ENCODE measurements at regions not wholly inside any gene's neighbourhood (a gene's known extent, or its start where the extent isn't known, plus 50 kb on each side); places are given as distances from the start of the nearest gene placed in this dataset.
"Not testable (repeated sequence)": the region's sequence is repeated elsewhere in the genome, so short reads cannot be mapped to it uniquely, and the experiment has no call there.

DNA sequence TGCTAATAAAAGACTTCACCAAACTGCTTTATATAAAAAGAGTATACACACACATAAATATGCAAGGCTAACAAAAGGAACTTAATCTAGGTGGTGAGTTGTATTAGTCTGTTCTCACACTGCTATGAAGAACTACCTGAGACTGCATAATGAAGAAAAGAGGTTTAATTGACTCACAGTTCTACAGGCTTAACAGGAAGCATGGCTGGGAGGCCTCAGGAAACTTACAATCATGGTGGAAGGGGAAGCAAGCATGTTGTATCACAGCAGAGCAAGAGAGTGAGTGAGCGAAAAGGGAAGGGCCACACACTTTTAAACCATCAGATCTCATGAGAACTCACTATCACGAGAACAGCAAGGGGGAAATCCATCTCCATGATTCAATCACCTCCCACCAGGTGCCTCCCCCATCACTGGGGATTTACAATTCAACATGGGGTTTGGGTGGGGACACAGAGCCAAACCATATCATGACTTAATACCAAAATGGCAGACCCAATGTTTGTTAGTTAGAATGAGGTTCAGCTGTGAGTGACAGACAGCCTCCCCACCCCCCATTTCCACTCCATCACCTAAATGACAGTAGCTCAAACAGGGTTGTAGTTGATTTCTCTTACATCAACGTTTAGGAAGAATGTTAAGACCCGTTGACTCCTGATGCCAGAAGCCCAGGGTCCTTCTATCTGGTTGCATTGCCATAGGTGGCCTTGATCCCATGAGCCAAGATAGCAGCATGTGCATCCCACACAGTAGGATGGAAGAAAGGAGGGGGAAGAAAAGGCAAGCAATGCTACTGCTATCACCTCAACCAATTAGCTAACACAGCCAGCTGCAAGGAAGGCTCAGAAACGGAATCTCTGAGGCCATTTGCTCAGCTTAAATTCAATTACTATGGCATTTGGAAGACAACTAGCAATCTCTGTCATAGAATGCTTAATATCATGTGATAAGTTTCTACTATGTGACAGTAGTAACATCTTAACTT, 77.0 kb downstream of the CCDC71L start:
- DNase-seq (ENCODE audit: low spot score): no peak

DNA sequence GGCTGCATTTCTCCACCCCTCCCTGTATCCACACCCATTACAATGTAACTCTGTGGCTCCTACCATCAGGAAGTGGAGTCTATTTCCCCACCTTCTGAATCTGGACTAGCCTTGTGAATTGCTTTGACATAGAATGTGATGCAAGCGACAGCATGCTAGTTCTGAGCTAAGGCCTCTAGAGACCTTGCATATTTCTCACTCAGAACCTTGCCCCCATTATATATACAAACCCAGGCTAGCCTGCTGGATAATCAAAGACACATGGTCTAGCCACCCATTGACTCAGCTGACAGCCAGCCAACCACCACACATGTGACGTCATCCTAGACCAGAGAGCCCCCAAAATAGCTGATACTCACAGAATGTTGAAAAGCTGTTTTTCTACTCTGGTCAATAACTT, 77.9 kb downstream of the CCDC71L start:
- no peak for DNase-seq (ENCODE audit: low spot score)

DNA sequence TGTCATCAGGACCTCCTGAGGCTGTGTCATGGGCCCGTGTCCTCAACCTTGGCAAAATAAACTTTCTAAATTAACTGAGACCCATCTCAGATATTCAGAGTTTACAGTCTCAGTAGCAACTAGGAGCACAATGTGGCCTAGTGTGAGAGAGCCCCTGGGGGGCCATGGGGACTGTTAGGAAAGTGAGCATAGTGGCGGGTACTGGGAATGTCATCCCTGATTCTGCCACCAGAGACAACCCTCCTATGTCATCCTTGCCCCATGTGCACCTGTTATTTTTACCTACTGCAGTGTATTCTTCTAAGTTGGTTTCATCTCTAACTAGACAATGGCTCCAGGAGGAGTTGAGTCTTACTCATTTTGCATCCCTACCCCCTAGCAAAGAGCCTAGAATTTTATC, 78.6 kb downstream of the CCDC71L start:
- no peak for DNase-seq (ENCODE audit: low spot score)

DNA sequence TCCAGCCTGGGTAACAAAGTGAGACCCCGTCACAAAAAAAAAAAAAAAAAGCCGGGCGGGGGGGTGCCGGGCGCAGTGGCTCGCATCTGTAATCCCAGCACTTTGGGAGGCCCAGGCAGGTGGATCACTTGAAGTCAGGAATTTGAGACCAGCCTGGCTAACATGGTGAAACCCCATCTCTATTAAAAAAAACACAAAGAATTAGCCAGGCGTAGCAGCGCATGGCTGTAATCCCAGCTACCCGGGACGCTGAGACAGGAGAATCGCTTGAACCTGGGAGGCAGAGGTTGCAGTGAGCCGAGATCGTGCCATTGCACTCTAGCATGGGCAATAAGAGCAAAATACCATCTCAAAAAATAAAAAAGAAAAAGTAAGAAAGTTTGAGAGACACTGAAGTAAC, 81.9 kb downstream of the CCDC71L start:
- not testable (repeated sequence) for DNase-seq (ENCODE audit: low spot score)

DNA sequence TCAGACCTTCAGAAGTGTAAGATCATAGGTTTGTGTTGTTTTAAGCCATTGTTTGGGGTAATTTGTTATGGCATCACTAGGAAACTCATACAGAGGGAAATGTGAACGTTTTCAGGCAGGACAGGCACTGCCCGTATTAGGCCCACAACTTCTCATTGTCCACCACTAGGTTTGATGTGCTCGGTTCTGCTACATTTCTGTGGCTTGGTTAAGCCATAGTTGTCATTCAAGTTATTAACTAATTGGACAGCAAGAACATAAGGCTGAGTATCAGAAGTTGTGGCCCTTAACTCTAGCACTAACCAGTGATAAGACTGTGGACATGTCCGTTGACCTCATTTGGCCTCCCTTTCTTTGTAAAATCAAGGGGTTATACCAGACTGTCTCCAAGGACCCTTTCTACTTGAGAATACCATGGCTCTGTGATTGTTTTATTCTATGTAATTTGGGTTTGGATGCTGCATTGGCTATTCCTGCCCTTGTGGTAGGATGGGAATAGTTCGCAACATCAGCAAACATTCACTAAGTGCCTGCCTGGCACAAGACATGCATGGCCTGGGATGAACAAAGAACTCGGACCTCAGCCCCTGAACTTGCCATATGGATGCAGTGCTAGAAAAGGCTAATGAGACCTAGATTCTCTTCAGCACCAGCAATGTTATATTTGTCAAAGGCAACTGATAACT, 85.7 kb downstream of the CCDC71L start:
- DNase-seq (ENCODE audit: low spot score): no peak

DNA sequence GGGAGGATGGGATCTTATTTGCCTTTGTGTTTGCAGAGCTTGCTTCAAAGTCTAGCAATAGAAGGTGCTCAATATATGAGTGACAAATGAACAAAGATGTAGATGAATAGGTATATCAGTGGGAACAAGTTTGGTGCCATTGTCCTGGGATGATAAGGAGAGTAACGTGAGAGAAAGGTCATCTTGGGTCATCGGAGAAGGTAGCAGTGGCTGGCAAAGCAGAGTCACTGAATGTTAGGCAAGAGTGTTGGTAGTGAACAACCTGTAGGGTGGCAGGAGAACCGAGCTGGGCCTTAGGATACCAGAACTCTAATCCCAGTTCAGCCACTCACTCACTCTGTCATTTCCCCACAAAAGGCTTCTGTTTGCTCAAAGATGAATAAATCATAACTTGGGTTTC, 87.2 kb downstream of the CCDC71L start:
- DNase-seq (ENCODE audit: low spot score): no peak

DNA sequence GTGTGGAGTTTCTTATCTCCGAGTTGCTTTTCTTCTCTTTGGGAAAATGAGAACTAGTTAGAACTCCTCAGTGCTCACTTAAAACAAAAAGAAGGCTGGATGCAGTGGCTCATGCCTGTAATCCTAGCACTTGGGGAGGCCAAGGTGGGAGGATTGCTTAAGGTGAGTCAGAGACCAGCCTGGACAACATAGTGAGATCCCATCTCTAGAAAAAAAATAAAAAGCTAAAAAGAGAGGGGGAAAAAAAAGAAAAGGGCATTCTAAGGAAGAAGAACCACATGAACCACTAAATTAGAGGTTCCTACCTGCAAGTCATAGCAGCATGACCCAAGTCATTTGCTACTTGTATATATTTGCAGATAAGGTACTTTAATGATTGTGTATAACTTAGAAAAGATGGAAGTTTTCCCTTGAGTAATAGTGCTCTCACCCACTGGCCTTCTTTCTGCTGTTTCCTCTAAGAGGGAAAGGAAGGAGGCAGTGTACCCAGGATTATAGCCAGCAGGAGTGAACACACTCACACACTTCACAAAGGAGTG, 87.8 kb downstream of the CCDC71L start:
- DNase-seq (ENCODE audit: low spot score): no peak

DNA sequence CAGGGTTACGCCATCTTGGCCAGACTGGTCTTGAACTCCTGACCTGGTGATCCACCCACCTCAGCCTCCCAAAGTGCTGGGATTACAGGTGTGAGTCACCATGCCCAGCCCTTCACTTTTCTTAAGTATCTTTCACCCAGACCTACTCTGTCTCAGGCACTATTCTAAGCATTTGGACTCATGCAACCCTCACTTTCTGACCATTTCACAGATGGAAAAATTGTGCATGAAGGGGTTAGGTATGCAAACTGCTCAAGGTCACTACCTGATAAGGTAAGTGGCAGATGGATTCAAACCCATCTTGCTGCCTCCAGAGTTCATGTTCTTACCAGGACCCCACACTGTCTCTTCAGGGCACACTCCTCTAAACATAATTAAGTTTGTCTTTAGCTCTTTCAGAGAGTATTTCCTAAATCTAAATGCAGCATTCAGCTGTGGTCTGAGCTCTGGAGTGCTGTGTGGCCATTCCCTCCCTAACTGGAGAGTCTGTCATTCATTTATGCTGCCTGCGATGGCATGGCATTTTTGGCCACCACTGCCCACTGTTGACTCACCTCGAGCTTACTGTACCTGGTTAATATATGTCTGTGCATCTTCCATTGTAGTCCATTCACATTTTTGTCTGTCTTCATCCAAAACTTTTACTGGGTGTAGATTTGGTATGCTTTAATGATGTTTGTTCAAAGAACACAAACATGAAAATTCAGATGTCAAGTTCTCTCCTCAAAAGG, 88.4 kb downstream of the CCDC71L start:
- no peak for DNase-seq (ENCODE audit: low spot score)

DNA sequence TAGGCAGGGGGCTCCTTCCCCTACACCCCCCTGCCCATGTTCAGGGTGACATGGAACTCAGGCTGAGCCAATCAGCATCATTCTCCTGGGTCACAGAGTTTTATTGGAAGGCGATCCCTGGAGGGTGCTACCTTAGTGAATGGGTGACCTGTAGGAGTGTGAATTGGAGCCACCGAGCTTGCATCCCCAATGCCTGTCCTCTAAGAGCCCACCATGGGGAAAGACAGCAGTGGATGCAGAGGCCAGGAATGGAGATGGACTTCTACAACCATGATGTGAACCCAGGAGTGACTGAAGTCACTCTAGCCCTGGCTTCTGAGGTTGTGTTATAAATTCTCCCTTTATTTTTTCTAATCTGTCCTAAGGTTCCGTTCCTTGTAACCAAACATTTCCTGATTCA, 89.4 kb downstream of the CCDC71L start:
- no peak for DNase-seq (ENCODE audit: low spot score)

DNA sequence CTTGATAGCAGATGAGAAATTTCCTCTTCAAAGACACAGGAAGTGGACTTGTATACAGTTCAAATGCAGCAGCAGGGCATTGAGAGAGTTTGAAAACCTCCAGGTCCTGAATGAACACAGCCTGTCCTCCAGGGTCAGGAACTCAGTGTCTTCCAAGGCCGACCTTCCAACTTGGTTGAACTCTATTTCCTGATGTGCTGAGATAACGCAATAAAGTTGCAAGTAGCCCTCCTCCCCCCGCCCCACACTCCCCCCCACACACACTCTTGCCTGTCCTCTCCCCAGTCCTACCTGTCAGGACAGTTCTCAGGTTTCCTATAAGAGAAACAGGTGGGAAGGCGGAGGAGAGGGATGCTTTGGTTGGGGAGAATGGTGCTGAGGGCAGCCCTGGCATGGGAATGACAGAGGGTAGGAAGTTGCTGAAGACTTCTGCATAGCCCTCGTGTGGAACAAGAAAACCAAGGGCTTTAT, 90.0 kb downstream of the CCDC71L start:
- DNase-seq (ENCODE audit: low spot score): no peak

DNA sequence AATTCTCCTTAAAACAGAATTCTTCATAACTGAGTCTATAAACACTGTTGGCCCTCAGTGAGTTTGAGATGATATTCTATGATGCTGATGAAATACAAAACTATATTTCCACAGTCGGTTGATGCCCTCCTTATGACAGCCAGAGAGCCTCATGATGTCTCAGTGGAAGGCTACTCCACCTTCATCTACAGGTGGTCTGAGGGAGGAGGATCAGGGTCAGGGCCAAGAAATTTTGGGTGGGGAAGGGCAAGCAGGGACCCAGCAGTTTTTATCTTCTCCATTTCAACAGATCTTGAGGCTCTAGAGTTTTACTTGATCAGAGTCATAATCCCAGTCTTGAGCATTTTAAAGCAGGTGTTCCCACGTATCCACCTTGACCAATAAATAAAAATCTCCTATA, 90.8 kb downstream of the CCDC71L start:
- no peak for DNase-seq (ENCODE audit: low spot score)

DNA sequence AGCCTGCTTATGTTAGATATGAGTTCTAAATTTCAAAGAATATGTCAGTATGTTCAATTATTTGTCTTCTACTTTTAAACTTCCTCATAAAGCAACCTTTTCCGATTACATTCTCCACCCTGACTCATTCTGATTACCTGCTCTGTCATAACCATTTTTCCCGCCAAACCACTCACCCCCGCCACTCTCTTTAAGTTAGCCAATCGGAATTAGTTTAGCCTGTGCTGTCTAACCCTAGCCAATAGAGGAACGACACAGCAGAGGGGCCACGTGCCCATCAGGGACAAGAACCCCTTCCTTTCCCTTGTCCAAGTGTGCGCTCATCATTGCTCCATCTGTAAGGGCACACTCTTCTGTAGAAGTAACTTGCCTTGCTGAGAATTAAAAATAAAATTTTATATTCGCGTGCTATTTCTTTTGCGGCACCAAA, 91.4 kb downstream of the CCDC71L start:
- DNase-seq (ENCODE audit: low spot score): no peak

DNA sequence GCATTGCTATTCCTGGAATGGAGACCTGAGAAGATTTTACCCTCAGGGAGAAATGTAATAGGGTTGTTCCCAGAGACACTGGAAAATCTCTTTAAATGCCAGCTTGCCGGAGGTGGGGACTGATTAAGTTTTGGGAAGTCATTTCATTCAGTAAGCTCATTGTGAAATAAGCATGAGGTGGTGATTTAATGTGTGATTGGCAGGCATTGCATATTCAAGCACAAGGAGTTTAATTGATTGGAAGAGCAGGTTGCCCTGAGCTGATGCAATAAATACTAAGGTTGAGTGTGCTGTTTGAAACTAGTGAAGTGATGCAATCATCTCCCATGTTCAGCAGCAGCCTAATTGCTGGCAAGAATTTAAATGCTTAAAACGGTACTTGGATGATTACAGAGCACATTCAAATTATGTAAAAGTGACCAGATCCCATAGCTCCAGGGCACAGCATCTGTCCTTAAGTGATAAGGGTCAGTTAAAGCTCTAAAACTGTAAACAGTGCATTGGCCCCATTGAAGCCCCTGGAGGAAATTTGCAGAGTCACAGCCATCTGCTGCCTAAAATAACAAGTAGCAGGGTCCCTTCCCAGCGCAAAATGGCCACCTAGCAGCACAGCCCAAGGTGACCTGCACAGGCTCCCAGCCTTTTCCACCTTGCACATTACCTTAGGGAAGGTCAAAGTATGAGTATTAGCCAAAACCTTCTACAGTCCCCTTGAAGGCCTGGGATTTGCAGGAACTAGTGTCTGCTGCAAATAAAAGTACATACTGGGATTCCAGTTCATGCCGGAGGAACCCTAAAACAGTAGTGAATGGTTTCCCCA, 92.1 kb downstream of the CCDC71L start:
- DNase-seq (ENCODE audit: low spot score): peak; percentile 87

DNA sequence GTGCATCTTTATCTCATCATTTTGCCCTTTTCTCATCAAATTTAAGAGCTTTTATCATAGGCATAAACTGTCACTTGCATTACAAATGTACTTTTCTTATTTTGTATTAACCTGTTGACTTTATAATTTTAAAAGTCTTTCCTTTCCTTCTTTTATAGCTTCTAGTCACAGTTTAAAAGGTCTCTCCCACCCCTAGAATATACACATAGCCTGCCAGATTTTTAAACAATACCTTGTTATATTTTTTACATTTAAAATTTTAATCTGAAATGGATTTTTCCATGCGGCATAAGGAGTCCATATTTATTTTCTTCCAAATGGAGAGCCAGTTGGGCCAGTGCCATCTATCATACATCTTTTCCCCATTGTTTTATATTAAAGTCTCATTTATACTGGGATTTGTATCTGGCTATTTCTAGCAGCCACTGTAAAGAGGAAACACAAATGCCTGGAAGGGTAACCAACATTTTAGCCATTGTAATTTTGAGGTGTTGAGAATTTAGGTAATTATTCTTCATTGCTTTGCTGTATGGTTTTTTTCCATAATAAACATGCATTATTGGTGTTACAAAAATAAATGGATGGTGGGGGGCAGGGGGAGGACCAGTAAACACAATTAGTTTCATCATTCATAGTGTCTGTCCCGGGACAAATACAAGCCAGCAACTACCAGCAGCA, 92.8 kb downstream of the CCDC71L start:
- DNase-seq (ENCODE audit: low spot score): no peak

DNA sequence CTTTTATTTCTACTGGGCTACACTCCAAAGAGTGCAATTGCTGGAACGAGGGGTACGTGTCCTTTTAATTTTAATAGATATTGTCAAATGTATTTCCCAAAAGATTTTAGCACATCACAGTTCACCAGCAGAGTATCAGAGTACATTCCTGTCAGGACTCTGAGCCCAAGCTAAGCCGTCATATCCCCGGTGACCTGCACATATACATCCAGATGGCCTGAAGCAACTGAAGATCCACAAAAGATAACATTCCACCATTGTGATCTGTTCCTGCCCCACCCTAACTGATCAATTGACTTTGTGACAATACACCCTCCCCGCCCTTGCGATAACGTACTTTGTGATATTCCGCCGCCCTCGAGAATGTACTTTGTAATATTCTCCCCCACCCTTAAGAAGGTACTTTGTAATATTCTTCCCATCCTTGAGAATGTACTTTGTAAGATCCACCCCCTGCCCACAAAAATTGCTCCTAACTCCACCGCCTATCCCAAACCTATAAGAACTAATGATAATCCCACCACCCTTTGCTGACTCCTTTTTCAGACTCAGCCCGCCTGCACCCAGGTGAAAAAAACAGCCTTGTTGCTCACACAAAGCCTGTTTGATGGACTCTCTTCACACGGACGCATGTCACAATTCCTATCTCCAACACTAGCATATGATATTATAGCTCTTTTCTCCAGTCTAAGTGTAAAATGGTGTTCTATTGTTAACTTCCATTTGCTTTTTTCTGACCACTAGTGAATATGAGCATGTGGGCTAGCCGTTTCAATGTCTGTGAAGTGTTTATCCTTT, 93.6 kb downstream of the CCDC71L start:
- not testable (repeated sequence) for DNase-seq (ENCODE audit: low spot score)

DNA sequence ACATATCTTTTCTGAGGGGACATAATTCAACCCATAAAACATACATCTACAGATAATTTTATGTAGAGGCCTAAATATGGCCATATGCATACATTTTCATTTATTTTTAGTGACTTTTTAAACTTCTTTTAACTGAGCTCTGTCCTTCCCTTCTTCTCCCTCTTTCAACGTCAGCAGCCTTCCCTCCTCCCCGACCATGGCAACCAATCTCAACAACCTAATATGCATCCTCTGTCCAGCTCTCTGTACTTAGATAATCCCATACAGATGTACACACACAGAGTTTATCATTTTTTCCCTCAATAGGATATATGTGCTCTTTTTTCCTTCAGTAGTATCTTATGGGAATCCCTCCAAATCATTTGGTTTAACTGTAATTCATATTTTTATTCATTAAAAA, 94.3 kb downstream of the CCDC71L start:
- no peak for DNase-seq (ENCODE audit: low spot score)

DNA sequence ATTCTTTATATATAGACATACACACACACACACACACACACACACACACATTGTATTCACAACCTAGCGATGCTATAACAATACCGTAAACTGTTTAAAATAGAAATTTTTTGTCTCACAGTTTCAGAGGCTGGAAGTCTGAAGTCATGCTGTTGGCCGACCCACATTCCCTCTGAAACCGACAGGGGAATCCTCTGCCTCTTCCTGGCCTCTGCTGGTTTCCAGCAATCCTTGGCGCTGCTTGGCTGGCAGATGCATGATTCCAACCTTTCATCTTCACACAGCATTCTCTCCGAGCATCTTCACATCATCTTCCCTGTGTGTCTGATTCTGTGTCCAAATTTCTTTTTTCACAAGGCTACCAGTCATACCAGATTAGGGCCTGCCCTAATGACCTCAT, 94.8 kb downstream of the CCDC71L start:
- DNase-seq (ENCODE audit: low spot score): no peak

DNA sequence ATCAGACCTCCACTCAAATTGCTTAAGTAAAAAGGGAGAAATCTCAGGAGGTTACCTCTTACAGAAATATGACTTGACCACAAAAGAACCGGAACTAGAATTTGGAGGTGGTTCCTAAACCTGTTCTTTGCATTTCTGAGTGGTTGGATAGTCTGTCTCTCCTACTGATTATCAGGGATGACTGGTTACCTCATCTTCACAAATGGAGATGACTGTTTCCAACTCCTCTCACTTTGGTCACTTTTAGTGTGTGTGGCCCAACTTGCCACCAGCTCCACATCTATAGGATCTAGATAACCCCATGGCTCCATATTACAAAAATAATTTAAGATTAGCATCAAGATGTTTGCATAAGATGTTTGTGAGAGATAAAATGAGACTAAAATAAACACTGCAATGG, 95.5 kb downstream of the CCDC71L start:
- no peak for DNase-seq (ENCODE audit: low spot score)

DNA sequence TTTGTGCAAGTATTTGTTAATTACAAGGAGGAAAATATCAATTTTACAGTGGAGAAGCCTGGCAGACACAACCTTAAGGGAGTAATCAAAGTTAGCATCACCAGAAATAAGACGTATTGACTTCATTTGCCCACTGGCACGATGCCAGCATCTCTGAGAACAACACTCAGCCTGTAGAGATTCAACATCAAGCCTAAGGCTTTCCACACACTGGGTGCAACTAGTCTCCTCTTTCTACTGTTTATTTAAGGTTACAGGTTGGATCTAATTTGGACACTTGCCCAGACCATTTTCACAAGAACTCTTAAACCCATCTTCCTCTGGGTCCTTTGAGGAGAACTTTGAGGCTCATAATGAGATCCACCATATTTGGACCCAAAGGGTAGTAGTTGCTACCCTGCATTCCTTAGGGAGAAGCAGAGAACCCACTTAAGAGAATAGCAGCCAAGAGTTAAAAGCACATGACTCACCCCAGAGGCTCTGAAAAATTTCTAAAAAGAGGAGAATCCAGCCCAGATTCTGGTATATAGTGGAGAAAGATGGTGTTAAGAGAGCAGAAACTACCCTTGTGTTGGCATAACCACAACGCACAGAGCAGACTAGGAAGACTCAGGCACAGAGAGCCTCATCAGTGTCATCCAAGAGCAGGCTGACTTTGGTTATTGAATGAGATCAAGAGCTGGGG, 97.3 kb downstream of the CCDC71L start:
- no peak for DNase-seq (ENCODE audit: low spot score)

Measured in NAMALWA (cell line).